Hypothalamus (tissue), 51 donors: ENCODE measurements at regions not wholly inside any gene's neighbourhood (a gene's known extent, or its start where the extent isn't known, plus 50 kb on each side); places are given as distances from the start of the nearest gene placed in this dataset.
"Not testable (repeated sequence)": the region's sequence is repeated elsewhere in the genome, so short reads cannot be mapped to it uniquely, and the experiment has no call there.

Source experiments
- DNase-seq, 51 donors: peaks; one replicate each; lab custom pipeline; 2025; lab: John Stamatoyannopoulos, UW

GRCh38 chr9:115758441-115758840, 395.1 kb upstream of the PAPPA start:
- no peak for DNase-seq

- no peak for DNase-seq
Observed at GRCh38 chr9:115759426-115759825, 394.2 kb upstream of the PAPPA start.

GRCh38 chr9:115764645-115765044, 388.9 kb upstream of the PAPPA start:
- no peak for DNase-seq

GRCh38 chr9:115765060-115765459, 388.5 kb upstream of the PAPPA start:
- no peak for DNase-seq

- no peak for DNase-seq
Observed at GRCh38 chr9:115766370-115766955, 387.1 kb upstream of the PAPPA start.

- DNase-seq = no peak
Observed at GRCh38 chr9:115770521-115770920, 383.1 kb upstream of the PAPPA start.

GRCh38 chr9:115775659-115776058, 377.9 kb upstream of the PAPPA start:
- DNase-seq = no peak

GRCh38 chr9:115777610-115778009, 376.0 kb upstream of the PAPPA start:
- no peak for DNase-seq

- DNase-seq = no peak
Observed at GRCh38 chr9:115781070-115781736, 372.4 kb upstream of the PAPPA start.

- DNase-seq = no peak
Observed at GRCh38 chr9:115786321-115786720, 367.3 kb upstream of the PAPPA start.

- no peak for DNase-seq
Observed at GRCh38 chr9:115790520-115790919, 363.1 kb upstream of the PAPPA start.

GRCh38 chr9:115794921-115795475, 358.6 kb upstream of the PAPPA start:
- no peak for DNase-seq

GRCh38 chr9:115799734-115800133, 353.9 kb upstream of the PAPPA start:
- DNase-seq = no peak

- DNase-seq = no peak
Observed at GRCh38 chr9:115804206-115804605, 349.4 kb upstream of the PAPPA start.

GRCh38 chr9:115808108-115808507, 345.5 kb upstream of the PAPPA start:
- no peak for DNase-seq

GRCh38 chr9:115808695-115809094, 344.9 kb upstream of the PAPPA start:
- no peak for DNase-seq

GRCh38 chr9:115810166-115810565, 343.4 kb upstream of the PAPPA start:
- DNase-seq = no peak

GRCh38 chr9:115814081-115814480, 339.5 kb upstream of the PAPPA start:
- no peak for DNase-seq

- DNase-seq = no peak
Observed at GRCh38 chr9:115815786-115816185, 337.8 kb upstream of the PAPPA start.

- DNase-seq = not testable (repeated sequence)
Observed at GRCh38 chr9:115818651-115819050, 334.9 kb upstream of the PAPPA start.

- no peak for DNase-seq
Observed at GRCh38 chr9:115832031-115832430, 321.6 kb upstream of the PAPPA start.

- DNase-seq = no peak
Observed at GRCh38 chr9:115837618-115838017, 316.0 kb upstream of the PAPPA start.
